NCI-H2029 treated with DMSO at 0.1 percent for 48 hours (cell line): ENCODE measurements at regions not wholly inside any gene's neighbourhood (a gene's known extent, or its start where the extent isn't known, plus 50 kb on each side); places are given as distances from the start of the nearest gene placed in this dataset.
"Not testable (repeated sequence)": the region's sequence is repeated elsewhere in the genome, so short reads cannot be mapped to it uniquely, and the experiment has no call there.

Source experiments
- DNase-seq: peaks from one replicate; lab custom pipeline; 2025; lab: John Stamatoyannopoulos, UW

- DNase-seq = no peak
Measured at GRCh38 chr10:109070492-109070891, 852.8 kb downstream of the XPNPEP1 start.

- no peak for DNase-seq
Measured at GRCh38 chr10:109067031-109067430, 856.3 kb downstream of the XPNPEP1 start.

GRCh38 chr10:109065821-109066220 is 857.5 kb downstream of the XPNPEP1 start:
- DNase-seq = no peak

GRCh38 chr10:109062371-109062770 is 860.9 kb downstream of the XPNPEP1 start:
- DNase-seq = no peak

- DNase-seq = no peak
Measured at GRCh38 chr10:109055243-109055642, 868.1 kb downstream of the XPNPEP1 start.

- DNase-seq = no peak
Measured at GRCh38 chr10:109047856-109048255, 875.5 kb downstream of the XPNPEP1 start.

- not testable (repeated sequence) for DNase-seq
Measured at GRCh38 chr10:109046427-109046826, 876.9 kb downstream of the XPNPEP1 start.

GRCh38 chr10:109040622-109041021 is 882.7 kb downstream of the XPNPEP1 start:
- no peak for DNase-seq

- no peak for DNase-seq
Measured at GRCh38 chr10:109037978-109038377, 885.3 kb downstream of the XPNPEP1 start.

- DNase-seq = no peak
Measured at GRCh38 chr10:109030581-109031210, 892.6 kb downstream of the XPNPEP1 start.

- DNase-seq = no peak
Measured at GRCh38 chr10:109029870-109030269, 893.4 kb downstream of the XPNPEP1 start.

- DNase-seq = no peak
Measured at GRCh38 chr10:109027534-109028185, 895.7 kb downstream of the XPNPEP1 start.

GRCh38 chr10:109025172-109025571 is 898.1 kb downstream of the XPNPEP1 start:
- DNase-seq = no peak

- no peak for DNase-seq
Measured at GRCh38 chr10:109022417-109023049, 900.8 kb downstream of the XPNPEP1 start.

GRCh38 chr10:109019001-109019424 is 904.3 kb downstream of the XPNPEP1 start:
- DNase-seq = no peak

GRCh38 chr10:109007514-109007913 is 915.8 kb downstream of the XPNPEP1 start:
- DNase-seq = no peak

GRCh38 chr10:108990441-108990840 is 932.9 kb downstream of the XPNPEP1 start:
- DNase-seq = no peak

- no peak for DNase-seq
Measured at GRCh38 chr10:108989976-108990375, 933.3 kb downstream of the XPNPEP1 start.

- no peak for DNase-seq
Measured at GRCh38 chr10:108982159-108982558, 941.2 kb downstream of the XPNPEP1 start.

GRCh38 chr10:108980869-108981268 is 942.4 kb downstream of the XPNPEP1 start:
- no peak for DNase-seq

- DNase-seq = no peak
Measured at GRCh38 chr10:108975459-108976058, 947.8 kb downstream of the XPNPEP1 start.

GRCh38 chr10:108970016-108970415 is 953.3 kb downstream of the XPNPEP1 start:
- DNase-seq = no peak

GRCh38 chr10:108966411-108966810 is 956.9 kb downstream of the XPNPEP1 start:
- no peak for DNase-seq
